SK-N-SH treated with all-trans-retinoic acid at 6 μM for 48 hours (cell line): ENCODE measurements at regions not wholly inside any gene's neighbourhood (a gene's known extent, or its start where the extent isn't known, plus 50 kb on each side); places are given as distances from the start of the nearest gene placed in this dataset.

ENCODE experiments used
- ATAC-seq: fragments of 200-7000 bp; cut with Tn5 transposase; 3 replicates; pipeline ENCODE4 v1.9.1; 2020; ENCODE audit warnings: mild to moderate bottlenecking, moderate library complexity
- ARNTL ChIP-seq: fragments of 450-650 bp; formaldehyde crosslinking; IDR thresholded peaks from 2 replicates; pipeline ENCODE4 v1.5.0; 2020; ENCODE audit warnings: low read depth, mild to moderate bottlenecking, moderate library complexity, borderline replicate concordance
- BACH2 ChIP-seq: fragments of 250-450 bp; sonication (Bioruptor Pico); IDR thresholded peaks from 2 replicates; pipeline ENCODE4 v1.9.0; 2021; ENCODE audit warnings: mild to moderate bottlenecking, borderline replicate concordance
- CSDC2 ChIP-seq: fragments of 250-450 bp; sonication (Bioruptor Pico); IDR thresholded peaks from 2 replicates; pipeline ENCODE4 v1.5.0; 2020; ENCODE audit warnings: mild to moderate bottlenecking, moderate library complexity
- ESRRG ChIP-seq: fragments of 250-450 bp; sonication (Bioruptor Pico); IDR thresholded peaks from 2 replicates; pipeline ENCODE4 v1.6.1; 2021; ENCODE audit warnings: mild to moderate bottlenecking
- GLIS3 ChIP-seq: fragments of 250-450 bp; sonication (Bioruptor Pico); IDR thresholded peaks from 2 replicates; pipeline ENCODE4 v1.5.0; 2020; ENCODE audit warnings: mild to moderate bottlenecking, moderate library complexity
- ISL1 ChIP-seq: fragments of 250-450 bp; sonication (Bioruptor Pico); IDR thresholded peaks from 2 replicates; pipeline ENCODE4 v2.1.2; 2022; ENCODE audit warnings: mild to moderate bottlenecking, moderate library complexity
- OSR1 ChIP-seq: fragments of 250-450 bp; sonication (Bioruptor Pico); IDR thresholded peaks from 2 replicates; pipeline ENCODE4 v1.8.0; 2022; ENCODE audit warnings: moderate library complexity, mild to moderate bottlenecking, inconsistent platforms
- PPARA ChIP-seq: fragments of 250-450 bp; sonication (Bioruptor Pico); IDR thresholded peaks from 2 replicates; pipeline ENCODE4 v1.5.0; 2020; ENCODE audit warnings: mild to moderate bottlenecking, borderline replicate concordance
- RARB ChIP-seq: fragments of 250-450 bp; sonication (Bioruptor Pico); IDR thresholded peaks from 2 replicates; pipeline ENCODE4 v1.8.0; 2021; ENCODE audit warnings: mild to moderate bottlenecking, moderate library complexity
- SNAI2 ChIP-seq: fragments of 250-450 bp; sonication (Bioruptor Pico); IDR thresholded peaks from 2 replicates; pipeline ENCODE4 v1.5.0; 2020; ENCODE audit warnings: mild to moderate bottlenecking, moderate library complexity
- TCF4 ChIP-seq: fragments of 250-450 bp; sonication (Bioruptor Pico); IDR thresholded peaks from 2 replicates; pipeline ENCODE4 v1.8.0; 2021; ENCODE audit warnings: mild to moderate bottlenecking, moderate library complexity, borderline replicate concordance
- TOX ChIP-seq: fragments of 250-450 bp; sonication (Bioruptor Pico); IDR thresholded peaks from 2 replicates; pipeline ENCODE4 v1.8.0; 2021; ENCODE audit warnings: mild to moderate bottlenecking, moderate library complexity, borderline replicate concordance
- ZC3H10 ChIP-seq: fragments of 250-450 bp; sonication (Bioruptor Pico); IDR thresholded peaks from 2 replicates; pipeline ENCODE4 v1.5.1; 2021; ENCODE audit warnings: mild to moderate bottlenecking, moderate library complexity
- ZFP3 ChIP-seq: fragments of 250-450 bp; sonication (Bioruptor Pico); IDR thresholded peaks from 2 replicates; pipeline ENCODE4 v1.5.0; 2020; ENCODE audit warnings: mild to moderate bottlenecking, moderate library complexity
- ZFP30 ChIP-seq: fragments of 450-650 bp; formaldehyde crosslinking; IDR thresholded peaks from 2 replicates; pipeline ENCODE4 v1.5.0; 2022; ENCODE audit warnings: mild to moderate bottlenecking, moderate library complexity
- ZNF565 ChIP-seq: fragments of 450-650 bp; formaldehyde crosslinking; conservative IDR thresholded peaks from 2 replicates; pipeline ENCODE4 v1.5.0; 2020; ENCODE audit warnings: low read depth, mild to moderate bottlenecking, moderate library complexity
- ZNF70 ChIP-seq: fragments of 450-650 bp; formaldehyde crosslinking; IDR thresholded peaks from 2 replicates; pipeline ENCODE4 v1.5.0; 2020; ENCODE audit warnings: mild to moderate bottlenecking, moderate library complexity
- ZNF8 ChIP-seq: fragments of 450-650 bp; formaldehyde crosslinking; IDR thresholded peaks from 2 replicates; pipeline ENCODE4 v1.5.0; 2020; ENCODE audit warnings: mild to moderate bottlenecking, moderate library complexity
- TF ChIP-seq, protein P1 (sequence below): fragments of 250-450 bp; sonication (Bioruptor Pico); IDR thresholded peaks from 2 replicates; pipeline ENCODE4 v1.5.1; 2021; ENCODE audit warnings: mild to moderate bottlenecking, moderate library complexity
- TF ChIP-seq, protein P2 (sequence below): fragments of 250-450 bp; sonication (Bioruptor Pico); IDR thresholded peaks from 2 replicates; pipeline ENCODE4 v1.8.0; 2021; ENCODE audit warnings: low read depth, mild to moderate bottlenecking, moderate library complexity, borderline replicate concordance
- TF ChIP-seq, protein P3 (sequence below): fragments of 250-450 bp; sonication (Bioruptor Pico); IDR thresholded peaks from 2 replicates; pipeline ENCODE4 v1.5.0; 2020; ENCODE audit warnings: mild to moderate bottlenecking, moderate library complexity
- TF ChIP-seq, protein P4 (sequence below): fragments of 250-450 bp; sonication (Bioruptor Pico); IDR thresholded peaks from 2 replicates; pipeline ENCODE4 v1.5.1; 2020; ENCODE audit warnings: low read depth, mild to moderate bottlenecking, moderate library complexity
- TF ChIP-seq, protein P5 (sequence below): fragments of 250-450 bp; sonication (Bioruptor Pico); IDR thresholded peaks from 2 replicates; pipeline ENCODE4 v1.8.0; 2020; ENCODE audit warnings: mild to moderate bottlenecking, moderate library complexity, borderline replicate concordance

DNA sequence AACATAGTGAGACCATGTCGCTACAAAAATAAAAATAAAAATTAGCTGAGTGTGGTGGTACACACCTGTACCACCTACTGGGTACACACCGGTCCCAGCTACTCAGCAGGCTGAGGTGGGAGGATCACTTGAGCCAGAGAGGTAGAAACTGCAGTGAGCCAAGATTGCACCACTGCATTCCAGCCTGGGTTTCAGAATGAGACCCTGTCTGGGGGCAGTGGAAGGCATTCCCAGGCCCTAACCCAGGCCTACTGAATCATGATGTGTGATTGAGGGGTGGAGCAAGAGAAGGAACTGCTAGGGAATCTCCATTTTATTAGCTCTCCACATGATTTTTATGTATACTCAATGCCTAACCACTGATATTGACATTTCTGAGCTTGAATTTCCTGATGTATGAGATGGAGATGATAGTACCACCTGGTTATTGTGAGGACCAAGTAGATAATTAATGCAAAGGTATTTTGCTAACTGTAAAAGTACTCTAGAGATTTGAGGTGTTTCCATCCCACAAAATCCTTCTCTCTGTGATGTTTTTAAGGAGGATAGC is 169.5 kb upstream of the UMPS start:
- ATAC-seq: peak; percentile 3

DNA sequence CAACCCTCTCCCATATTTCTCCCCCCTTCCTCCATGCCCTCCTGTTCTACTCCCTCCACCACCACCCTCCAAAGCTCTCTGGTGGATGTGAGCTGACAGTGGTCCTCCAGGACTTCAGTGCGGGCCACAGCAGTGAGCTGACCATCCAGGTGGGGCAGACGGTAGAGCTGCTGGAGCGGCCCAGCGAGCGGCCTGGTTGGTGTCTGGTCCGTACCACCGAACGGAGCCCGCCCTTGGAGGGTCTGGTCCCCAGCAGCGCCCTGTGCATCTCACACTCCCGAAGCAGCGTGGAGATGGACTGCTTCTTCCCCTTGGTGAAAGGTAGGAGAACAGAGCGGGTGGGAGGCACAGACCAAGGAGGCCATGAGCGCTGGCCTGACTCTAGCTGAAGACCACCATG is 167.5 kb upstream of the UMPS start:
- TF ChIP-seq TOX (CRISPR knock-in tag): no peak
- TF ChIP-seq GLIS3 (CRISPR knock-in tag): no peak
- TF ChIP-seq, protein P1, sequence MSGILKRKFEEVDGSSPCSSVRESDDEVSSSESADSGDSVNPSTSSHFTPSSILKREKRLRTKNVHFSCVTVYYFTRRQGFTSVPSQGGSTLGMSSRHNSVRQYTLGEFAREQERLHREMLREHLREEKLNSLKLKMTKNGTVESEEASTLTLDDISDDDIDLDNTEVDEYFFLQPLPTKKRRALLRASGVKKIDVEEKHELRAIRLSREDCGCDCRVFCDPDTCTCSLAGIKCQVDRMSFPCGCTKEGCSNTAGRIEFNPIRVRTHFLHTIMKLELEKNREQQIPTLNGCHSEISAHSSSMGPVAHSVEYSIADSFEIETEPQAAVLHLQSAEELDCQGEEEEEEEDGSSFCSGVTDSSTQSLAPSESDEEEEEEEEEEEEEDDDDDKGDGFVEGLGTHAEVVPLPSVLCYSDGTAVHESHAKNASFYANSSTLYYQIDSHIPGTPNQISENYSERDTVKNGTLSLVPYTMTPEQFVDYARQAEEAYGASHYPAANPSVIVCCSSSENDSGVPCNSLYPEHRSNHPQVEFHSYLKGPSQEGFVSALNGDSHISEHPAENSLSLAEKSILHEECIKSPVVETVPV (CRISPR knock-in tag): no peak
- TF ChIP-seq TCF4 (CRISPR knock-in tag): no peak
- TF ChIP-seq PPARA (CRISPR knock-in tag): no peak
- no peak for TF ChIP-seq ISL1 (CRISPR knock-in tag)
- TF ChIP-seq ZNF70 (CRISPR knock-in tag): no peak
- TF ChIP-seq, protein P2, sequence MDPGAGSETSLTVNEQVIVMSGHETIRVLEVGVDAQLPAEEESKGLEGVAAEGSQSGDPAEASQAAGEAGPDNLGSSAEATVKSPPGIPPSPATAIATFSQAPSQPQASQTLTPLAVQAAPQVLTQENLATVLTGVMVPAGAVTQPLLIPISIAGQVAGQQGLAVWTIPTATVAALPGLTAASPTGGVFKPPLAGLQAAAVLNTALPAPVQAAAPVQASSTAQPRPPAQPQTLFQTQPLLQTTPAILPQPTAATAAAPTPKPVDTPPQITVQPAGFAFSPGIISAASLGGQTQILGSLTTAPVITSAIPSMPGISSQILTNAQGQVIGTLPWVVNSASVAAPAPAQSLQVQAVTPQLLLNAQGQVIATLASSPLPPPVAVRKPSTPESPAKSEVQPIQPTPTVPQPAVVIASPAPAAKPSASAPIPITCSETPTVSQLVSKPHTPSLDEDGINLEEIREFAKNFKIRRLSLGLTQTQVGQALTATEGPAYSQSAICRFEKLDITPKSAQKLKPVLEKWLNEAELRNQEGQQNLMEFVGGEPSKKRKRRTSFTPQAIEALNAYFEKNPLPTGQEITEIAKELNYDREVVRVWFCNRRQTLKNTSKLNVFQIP (CRISPR knock-in tag): no peak
- no peak for TF ChIP-seq ARNTL (CRISPR knock-in tag)
- TF ChIP-seq ZC3H10: no peak
- TF ChIP-seq CSDC2 (CRISPR knock-in tag): no peak
- TF ChIP-seq BACH2 (CRISPR knock-in tag): no peak
- no peak for TF ChIP-seq OSR1 (CRISPR knock-in tag)
- no peak for TF ChIP-seq SNAI2
- TF ChIP-seq ZFP3 (CRISPR knock-in tag): no peak
- TF ChIP-seq, protein P3, sequence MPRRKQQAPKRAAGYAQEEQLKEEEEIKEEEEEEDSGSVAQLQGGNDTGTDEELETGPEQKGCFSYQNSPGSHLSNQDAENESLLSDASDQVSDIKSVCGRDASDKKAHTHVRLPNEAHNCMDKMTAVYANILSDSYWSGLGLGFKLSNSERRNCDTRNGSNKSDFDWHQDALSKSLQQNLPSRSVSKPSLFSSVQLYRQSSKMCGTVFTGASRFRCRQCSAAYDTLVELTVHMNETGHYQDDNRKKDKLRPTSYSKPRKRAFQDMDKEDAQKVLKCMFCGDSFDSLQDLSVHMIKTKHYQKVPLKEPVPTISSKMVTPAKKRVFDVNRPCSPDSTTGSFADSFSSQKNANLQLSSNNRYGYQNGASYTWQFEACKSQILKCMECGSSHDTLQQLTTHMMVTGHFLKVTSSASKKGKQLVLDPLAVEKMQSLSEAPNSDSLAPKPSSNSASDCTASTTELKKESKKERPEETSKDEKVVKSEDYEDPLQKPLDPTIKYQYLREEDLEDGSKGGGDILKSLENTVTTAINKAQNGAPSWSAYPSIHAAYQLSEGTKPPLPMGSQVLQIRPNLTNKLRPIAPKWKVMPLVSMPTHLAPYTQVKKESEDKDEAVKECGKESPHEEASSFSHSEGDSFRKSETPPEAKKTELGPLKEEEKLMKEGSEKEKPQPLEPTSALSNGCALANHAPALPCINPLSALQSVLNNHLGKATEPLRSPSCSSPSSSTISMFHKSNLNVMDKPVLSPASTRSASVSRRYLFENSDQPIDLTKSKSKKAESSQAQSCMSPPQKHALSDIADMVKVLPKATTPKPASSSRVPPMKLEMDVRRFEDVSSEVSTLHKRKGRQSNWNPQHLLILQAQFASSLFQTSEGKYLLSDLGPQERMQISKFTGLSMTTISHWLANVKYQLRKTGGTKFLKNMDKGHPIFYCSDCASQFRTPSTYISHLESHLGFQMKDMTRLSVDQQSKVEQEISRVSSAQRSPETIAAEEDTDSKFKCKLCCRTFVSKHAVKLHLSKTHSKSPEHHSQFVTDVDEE (CRISPR knock-in tag): no peak
- TF ChIP-seq ZNF8 (CRISPR knock-in tag): no peak
- TF ChIP-seq ZFP30 (CRISPR knock-in tag): no peak
- TF ChIP-seq, protein P4, sequence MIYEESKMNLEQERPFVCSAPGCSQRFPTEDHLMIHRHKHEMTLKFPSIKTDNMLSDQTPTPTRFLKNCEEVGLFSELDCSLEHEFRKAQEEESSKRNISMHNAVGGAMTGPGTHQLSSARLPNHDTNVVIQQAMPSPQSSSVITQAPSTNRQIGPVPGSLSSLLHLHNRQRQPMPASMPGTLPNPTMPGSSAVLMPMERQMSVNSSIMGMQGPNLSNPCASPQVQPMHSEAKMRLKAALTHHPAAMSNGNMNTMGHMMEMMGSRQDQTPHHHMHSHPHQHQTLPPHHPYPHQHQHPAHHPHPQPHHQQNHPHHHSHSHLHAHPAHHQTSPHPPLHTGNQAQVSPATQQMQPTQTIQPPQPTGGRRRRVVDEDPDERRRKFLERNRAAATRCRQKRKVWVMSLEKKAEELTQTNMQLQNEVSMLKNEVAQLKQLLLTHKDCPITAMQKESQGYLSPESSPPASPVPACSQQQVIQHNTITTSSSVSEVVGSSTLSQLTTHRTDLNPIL (CRISPR knock-in tag): no peak
- ATAC-seq: no peak

More for the DNA sequence above, 169.5 kb upstream of the UMPS start:
- no peak for TF ChIP-seq TOX (CRISPR knock-in tag)
- no peak for TF ChIP-seq ZNF70 (CRISPR knock-in tag)
- no peak for TF ChIP-seq ZNF565
- TF ChIP-seq RARB (CRISPR knock-in tag): no peak
- no peak for TF ChIP-seq ZFP30 (CRISPR knock-in tag)

DNA sequence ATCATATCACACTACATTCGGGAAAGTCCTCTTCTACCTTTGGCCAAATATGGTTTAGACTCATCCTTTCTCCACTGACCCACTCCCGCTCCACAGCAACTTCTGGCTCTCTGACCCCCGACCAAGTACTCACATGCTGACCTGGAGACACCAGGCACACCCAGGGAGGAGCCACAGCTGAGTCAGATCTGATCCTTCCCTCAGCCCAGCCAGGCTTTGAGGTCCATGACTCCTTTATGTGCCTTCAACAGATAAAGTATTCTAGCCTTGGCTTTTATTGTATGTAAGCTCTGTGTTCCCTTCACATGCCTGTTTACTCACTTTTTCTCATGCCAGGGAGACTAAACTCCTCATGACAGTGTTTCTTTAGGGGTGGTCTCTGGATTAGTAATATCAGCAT is 166.9 kb upstream of the UMPS start:
- TF ChIP-seq ESRRG (CRISPR knock-in tag) (no peak), ZNF8 (CRISPR knock-in tag) (no peak), BACH2 (CRISPR knock-in tag) (no peak), ZFP30 (CRISPR knock-in tag) (no peak), TOX (CRISPR knock-in tag) (no peak), ZC3H10 (no peak)
- TF ChIP-seq, protein P5, sequence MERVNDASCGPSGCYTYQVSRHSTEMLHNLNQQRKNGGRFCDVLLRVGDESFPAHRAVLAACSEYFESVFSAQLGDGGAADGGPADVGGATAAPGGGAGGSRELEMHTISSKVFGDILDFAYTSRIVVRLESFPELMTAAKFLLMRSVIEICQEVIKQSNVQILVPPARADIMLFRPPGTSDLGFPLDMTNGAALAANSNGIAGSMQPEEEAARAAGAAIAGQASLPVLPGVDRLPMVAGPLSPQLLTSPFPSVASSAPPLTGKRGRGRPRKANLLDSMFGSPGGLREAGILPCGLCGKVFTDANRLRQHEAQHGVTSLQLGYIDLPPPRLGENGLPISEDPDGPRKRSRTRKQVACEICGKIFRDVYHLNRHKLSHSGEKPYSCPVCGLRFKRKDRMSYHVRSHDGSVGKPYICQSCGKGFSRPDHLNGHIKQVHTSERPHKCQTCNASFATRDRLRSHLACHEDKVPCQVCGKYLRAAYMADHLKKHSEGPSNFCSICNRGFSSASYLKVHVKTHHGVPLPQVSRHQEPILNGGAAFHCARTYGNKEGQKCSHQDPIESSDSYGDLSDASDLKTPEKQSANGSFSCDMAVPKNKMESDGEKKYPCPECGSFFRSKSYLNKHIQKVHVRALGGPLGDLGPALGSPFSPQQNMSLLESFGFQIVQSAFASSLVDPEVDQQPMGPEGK: no peak
- no peak for ATAC-seq
